SK-N-SH (cell line): ENCODE measurements at regions not wholly inside any gene's neighbourhood (a gene's known extent, or its start where the extent isn't known, plus 50 kb on each side); places are given as distances from the start of the nearest gene placed in this dataset.

Source experiments
- CTCF ChIA-PET: fragments of 300-600, 350-600 bp; formaldehyde crosslinking; extraction: SDS; loops from one replicate; lab custom pipeline; 2021; lab: Yijun Ruan, JAX
- POLR2A ChIA-PET: fragments of 350-600 bp; sonication (Branson Sonifier 250); formaldehyde crosslinking; extraction: SDS; loops from one replicate; lab custom pipeline; 2020; ENCODE audit warnings: antibody characterized with exemption, inconsistent platforms; lab: Yijun Ruan, JAX
- DNase-seq: peaks from one replicate; pipeline ENCODE4 v3.0.0; 2012
- H2AFZ ChIP-seq: fragments of 200-600 bp; sonication (generic); 2 replicates; pipeline ENCODE4 v1.8.1; 2016; ENCODE audit warnings: antibody characterized with exemption, mild to moderate bottlenecking, low read depth
- H3F3A ChIP-seq: fragments of 200-600 bp; sonication (generic); replicated peaks from 2 replicates; pipeline ENCODE3; 2016; ENCODE audit warnings: antibody characterized with exemption, mild to moderate bottlenecking; ENCODE audit not compliant: insufficient read depth
- H3K27ac ChIP-seq, 2 experiments: fragments of 200-500 bp in 1 of 2; fragments of 200-600 bp in 1 of 2; sonication (Bioruptor generic) in 1 of 2; sonication (generic), shearing (Covaris generic) in 1 of 2; 2 replicates each; pipeline versions ENCODE4 v1.5.1 to v1.6.1; 2014 to 2016; ENCODE audit warnings: low read depth in 2 of 2, inconsistent platforms in 1 of 2, low read length in 1 of 2, mild to moderate bottlenecking in 1 of 2, mixed read lengths in 1 of 2
- H3K27me3 ChIP-seq: fragments of 200-600 bp; sonication (generic), shearing (Covaris generic); 2 replicates; pipeline ENCODE4 v1.6.1; 2016; ENCODE audit warnings: mixed run types; ENCODE audit not compliant: insufficient read depth
- H3K36me3 ChIP-seq, 2 experiments: fragments of 200-500 bp in 1 of 2; fragments of 200-600 bp in 1 of 2; sonication (Bioruptor generic) in 1 of 2; sonication (generic) in 1 of 2; replicated peaks in 1 of 2; 2 replicates each; pipeline versions ENCODE3 to v1.5.1; 2014 to 2016; ENCODE audit warnings: low read length in 1 of 2, mild to moderate bottlenecking in 1 of 2; ENCODE audit not compliant: insufficient read depth in 2 of 2, control insufficient read depth in 1 of 2
- H3K4me1 ChIP-seq, 2 experiments: fragments of 200-500 bp in 1 of 2; fragments of 200-600 bp in 1 of 2; sonication (Bioruptor generic) in 1 of 2; sonication (generic), shearing (Covaris generic) in 1 of 2; 2 replicates each; pipeline versions ENCODE4 v1.5.1 to v1.6.1; 2014 to 2016; ENCODE audit warnings: low read depth in 1 of 2, low read length in 1 of 2, mixed run types in 1 of 2; ENCODE audit not compliant: insufficient read depth in 2 of 2, control insufficient read depth in 1 of 2
- H3K4me2 ChIP-seq: fragments of 200-600 bp; sonication (generic), shearing (Covaris generic); 2 replicates; pipeline ENCODE4 v1.6.1; 2017; ENCODE audit warnings: mixed run types
- H3K4me3 ChIP-seq, 2 experiments: fragments of 200-500 bp in 1 of 2; fragments of 200-600 bp in 1 of 2; sonication (Bioruptor generic) in 1 of 2; sonication (generic), shearing (Covaris generic) in 1 of 2; 2 replicates each; pipeline versions ENCODE4 v1.5.1 to v1.8.1; 2014 to 2016; ENCODE audit warnings: low read depth in 2 of 2, inconsistent platforms in 1 of 2, low read length in 1 of 2, mild to moderate bottlenecking in 1 of 2, mixed read lengths in 1 of 2, moderate library complexity in 1 of 2
- H3K79me2 ChIP-seq: fragments of 200-600 bp; sonication (generic); 2 replicates; pipeline ENCODE4 v1.8.1; 2017; ENCODE audit warnings: mild to moderate bottlenecking; ENCODE audit not compliant: insufficient read depth
- H3K9ac ChIP-seq: fragments of 200-600 bp; sonication (generic); 2 replicates; pipeline ENCODE4 v1.6.1; 2017; ENCODE audit warnings: mixed run types
- H3K9me2 ChIP-seq: fragments of 200-600 bp; sonication (generic); 2 replicates; pipeline ENCODE4 v1.6.1; 2017; ENCODE audit warnings: mixed run types
- H3K9me3 ChIP-seq: fragments of 200-600 bp; sonication (generic); 2 replicates; pipeline ENCODE4 v1.6.1; 2017; ENCODE audit warnings: mixed run types, mild to moderate bottlenecking, moderate library complexity
- H4K20me1 ChIP-seq: fragments of 200-600 bp; sonication (generic); 2 replicates; pipeline ENCODE4 v1.6.1; 2017; ENCODE audit warnings: mild to moderate bottlenecking, mixed run types; ENCODE audit not compliant: insufficient read depth
- ELF1 ChIP-seq: IDR thresholded peaks from 2 replicates; pipeline ENCODE4 v1.4.0; 2012
- EP300 ChIP-seq, 2 experiments: IDR thresholded peaks; 2 replicates each; pipeline versions ENCODE4 v1.4.0 to v1.6.1; 2012; ENCODE audit warnings: borderline replicate concordance in 1 of 2, low read depth in 1 of 2, low read length in 1 of 2
- FOXJ3 ChIP-seq: sonication (generic); formaldehyde crosslinking; IDR thresholded peaks from 2 replicates; pipeline ENCODE4 v1.5.1; 2020; ENCODE audit warnings: mild to moderate bottlenecking, missing genetic modification reagents
- GATA2 ChIP-seq: sonication (generic); formaldehyde crosslinking; IDR thresholded peaks from 2 replicates; pipeline ENCODE4 v1.5.0; 2020; ENCODE audit warnings: mild to moderate bottlenecking, missing genetic modification reagents
- IRF3 ChIP-seq: fragments of 150-350 bp; IDR thresholded peaks from 2 replicates; pipeline ENCODE4 v1.6.1; 2016; ENCODE audit warnings: mild to moderate bottlenecking, low read depth, low read length
- MAX ChIP-seq: IDR thresholded peaks from 2 replicates; pipeline ENCODE4 v1.4.0; 2012; ENCODE audit warnings: low read depth
- MXI1 ChIP-seq: IDR thresholded peaks from 2 replicates; pipeline ENCODE4 v1.6.1; 2012; ENCODE audit warnings: mild to moderate bottlenecking, low read depth, low read length, improper control_type of control experiment
- NRF1 ChIP-seq: IDR thresholded peaks from 2 replicates; pipeline ENCODE4 v1.6.1; 2012; ENCODE audit warnings: low read depth, mild to moderate bottlenecking, low read length
- POLR2AphosphoS5 ChIP-seq: IDR thresholded peaks from 2 replicates; pipeline ENCODE4 v1.6.1; 2012; ENCODE audit warnings: low read depth, low read length
- RAD21 ChIP-seq: IDR thresholded peaks from 2 replicates; pipeline ENCODE4 v1.6.1; 2012; ENCODE audit warnings: mild to moderate bottlenecking, low read length
- RFX5 ChIP-seq: IDR thresholded peaks from 2 replicates; pipeline ENCODE4 v1.6.1; 2012; ENCODE audit warnings: mild to moderate bottlenecking, improper control_type of control experiment, low read length
- SIN3A ChIP-seq: IDR thresholded peaks from 2 replicates; pipeline ENCODE4 v1.6.1; 2012; ENCODE audit warnings: low read depth, mild to moderate bottlenecking, low read length, moderate library complexity, borderline replicate concordance
- SMC3 ChIP-seq: IDR thresholded peaks from 2 replicates; pipeline ENCODE4 v1.6.1; 2012; ENCODE audit warnings: low read depth, low read length, improper control_type of control experiment
- TAF1 ChIP-seq: IDR thresholded peaks from 2 replicates; pipeline ENCODE4 v1.6.1; 2012; ENCODE audit warnings: low read depth, mild to moderate bottlenecking, low read length, moderate library complexity, borderline replicate concordance
- TCF12 ChIP-seq: IDR thresholded peaks from 2 replicates; pipeline ENCODE4 v1.4.0; 2012
- USF2 ChIP-seq: fragments of 150-350 bp; IDR thresholded peaks from 2 replicates; pipeline ENCODE4 v1.6.1; 2017; ENCODE audit warnings: antibody characterized with exemption, low read length, low read depth, borderline replicate concordance
- WGBS: methylation state at CpG from one replicate; pipeline ENCODE4 v1.1.6; 2017; ENCODE audit warnings: low lambda C conversion rate; 5-methylcytosine and 5-hydroxymethylcytosine counted together

GRCh38 chr17:79433379-79433778 lies 177.5 kb downstream of the RBFOX3 start (continued):
- TF ChIP-seq IRF3: no peak
- no peak for TF ChIP-seq EP300 (IDR thresholded peaks at IDR 0.05; ENCODE audit: borderline replicate concordance in 1 of 2, low read depth in 1 of 2, low read length in 1 of 2)
- TF ChIP-seq RAD21: no peak
- TF ChIP-seq RFX5: no peak
- no peak for TF ChIP-seq NRF1
- TF ChIP-seq MAX: no peak

GRCh38 chr17:79431175-79431574 lies 179.7 kb downstream of the RBFOX3 start:
- Histone ChIP-seq H3K4me2 (no peak overlapping the region), H3K4me3 (no peak overlapping the region), H3K36me3 (no peaks in the 10 kb centered on the region), H3K9me2 (no peaks in the 10 kb centered on the region), H3K27me3 (no peaks in the 10 kb centered on the region), H3K79me2 (no peaks in the 10 kb centered on the region), H3K9me3 (no peaks in the 10 kb centered on the region), H3K27ac (no peak overlapping the region), H2AFZ (no peak overlapping the region), H3F3A (no peaks in the 10 kb centered on the region), H3K9ac (no peak overlapping the region), H3K4me1 (no peaks in the 10 kb centered on the region), H4K20me1 (no peaks in the 10 kb centered on the region)
- no peak for DNase-seq
- ChIA-PET CTCF (no interaction called here), POLR2A (no interaction called here)
- WGBS: 72% methylated on average over 8 of the region's 8 CpGs
- TF ChIP-seq MAX (no peak), MXI1 (no peak), SIN3A (no peak), USF2 (no peak), POLR2AphosphoS5 (no peak), RFX5 (no peak), EP300 (IDR thresholded peaks at IDR 0.05; ENCODE audit: borderline replicate concordance in 1 of 2, low read depth in 1 of 2, low read length in 1 of 2) (no peak)

- CTCF ChIA-PET: interaction anchor here (0.7 kb wide), 2 partner anchors 239 to 287 kb away, joined by 3 read pairs; no protein-coding TSS in a partner anchor
- Histone ChIP-seq H3F3A (no peaks in the 10 kb centered on the region), H3K27ac (no peak overlapping the region), H3K27me3 (0 out of 2 replicates have a peak, but pooled peaks cover 1% of the 10 kb centered on the region), H3K36me3 (no peaks in the 10 kb centered on the region), H3K79me2 (no peaks in the 10 kb centered on the region), H2AFZ (no peak overlapping the region), H3K4me1 (no peaks in the 10 kb centered on the region), H3K4me2 (no peak overlapping the region), H3K9me2 (no peaks in the 10 kb centered on the region), H4K20me1 (no peaks in the 10 kb centered on the region), H3K9ac (no peak overlapping the region), H3K4me3 (no peak overlapping the region), H3K9me3 (no peaks in the 10 kb centered on the region)
- 53% methylated on average over 12 of the region's 12 CpGs for WGBS
- POLR2A ChIA-PET: no interaction called here
- no peak for DNase-seq
- TF ChIP-seq SIN3A: no peak
- no peak for TF ChIP-seq ELF1
- no peak for TF ChIP-seq TCF12
- no peak for TF ChIP-seq IRF3
- TF ChIP-seq FOXJ3: no peak
- TF ChIP-seq GATA2 (CRISPR knock-in tag): no peak
- no peak for TF ChIP-seq TAF1
- no peak for TF ChIP-seq POLR2AphosphoS5
- TF ChIP-seq SMC3: no peak
- no peak for TF ChIP-seq MAX
Measured at GRCh38 chr17:79429864-79430494, 180.9 kb downstream of the RBFOX3 start.
